Loucy (cell line): ENCODE measurements at regions not wholly inside any gene's neighbourhood (a gene's known extent, or its start where the extent isn't known, plus 50 kb on each side); places are given as distances from the start of the nearest gene placed in this dataset.

ENCODE experiments used
- H2AFZ ChIP-seq: fragments of 200-600 bp; sonication (generic); 2 replicates; pipeline ENCODE4 v1.6.0; 2016; ENCODE audit warnings: antibody characterized with exemption, mild to moderate bottlenecking, low read length, moderate library complexity
- H3F3A ChIP-seq: fragments of 200-600 bp; 2 replicates; pipeline ENCODE4 v1.6.0; 2016; ENCODE audit warnings: antibody characterized with exemption, low read depth, mild to moderate bottlenecking
- H3K27me3 ChIP-seq: fragments of 200-600 bp; sonication (generic); 2 replicates; pipeline ENCODE4 v1.6.1; 2014; ENCODE audit warnings: low read length, mild to moderate bottlenecking; ENCODE audit not compliant: insufficient read depth, poor library complexity, severe bottlenecking
- H3K36me3 ChIP-seq: fragments of 200-600 bp; sonication (generic); 2 replicates; pipeline ENCODE4 v1.6.1; 2016; ENCODE audit warnings: low read length; ENCODE audit not compliant: insufficient read depth
- H3K4me1 ChIP-seq: fragments of 200-600 bp; sonication (generic); 2 replicates; pipeline ENCODE4 v1.5.1; 2014; ENCODE audit warnings: low read length, mild to moderate bottlenecking; ENCODE audit not compliant: insufficient read depth, poor library complexity, severe bottlenecking
- H3K4me2 ChIP-seq: fragments of 200-600 bp; sonication (generic); 2 replicates; pipeline ENCODE4 v1.6.0; 2014; ENCODE audit warnings: antibody characterized with exemption, low read length, low read depth, mild to moderate bottlenecking; ENCODE audit not compliant: poor library complexity, severe bottlenecking
- H3K4me3 ChIP-seq: fragments of 200-600 bp; sonication (generic); 2 replicates; pipeline ENCODE4 v1.5.1; 2014; ENCODE audit warnings: low read length, mild to moderate bottlenecking, mixed read lengths; ENCODE audit not compliant: poor library complexity, severe bottlenecking
- H3K79me2 ChIP-seq: fragments of 200-600 bp; sonication (generic); 2 replicates; pipeline ENCODE4 v1.6.1; 2014; ENCODE audit warnings: low read length; ENCODE audit not compliant: insufficient read depth
- H3K9ac ChIP-seq: fragments of 200-600 bp; sonication (generic); 2 replicates; pipeline ENCODE4 v1.6.0; 2014; ENCODE audit warnings: mild to moderate bottlenecking, low read depth, low read length, moderate library complexity; ENCODE audit not compliant: poor library complexity, severe bottlenecking
- H3K9me2 ChIP-seq: fragments of 200-600 bp; sonication (generic); replicated peaks from 2 replicates; pipeline ENCODE4 v1.6.1; 2016; ENCODE audit warnings: low read depth, low read length, mixed read lengths
- H3K9me3 ChIP-seq: fragments of 200-600 bp; sonication (generic); 2 replicates; pipeline ENCODE4 v1.6.1; 2014; ENCODE audit warnings: mild to moderate bottlenecking, antibody characterized with exemption, low read length, low read depth; ENCODE audit not compliant: insufficient read depth
- H4K20me1 ChIP-seq: fragments of 200-600 bp; sonication (generic); 2 replicates; pipeline ENCODE4 v1.6.0; 2014; ENCODE audit warnings: antibody characterized with exemption, low read length, mild to moderate bottlenecking; ENCODE audit not compliant: insufficient read depth, poor library complexity, severe bottlenecking
- EZH2phosphoT487 ChIP-seq: fragments of 200-600 bp; IDR thresholded peaks from 2 replicates; pipeline ENCODE4 v1.6.1; 2018; ENCODE audit warnings: antibody characterized with exemption, mild to moderate bottlenecking, moderate library complexity, borderline replicate concordance
- TF ChIP-seq, protein P1 (sequence below): fragments of 200-600 bp; sonication (generic); conservative IDR thresholded peaks from 2 replicates; pipeline ENCODE4 v1.5.1; 2014; ENCODE audit warnings: mild to moderate bottlenecking, antibody characterized with exemption, low read length

DNA sequence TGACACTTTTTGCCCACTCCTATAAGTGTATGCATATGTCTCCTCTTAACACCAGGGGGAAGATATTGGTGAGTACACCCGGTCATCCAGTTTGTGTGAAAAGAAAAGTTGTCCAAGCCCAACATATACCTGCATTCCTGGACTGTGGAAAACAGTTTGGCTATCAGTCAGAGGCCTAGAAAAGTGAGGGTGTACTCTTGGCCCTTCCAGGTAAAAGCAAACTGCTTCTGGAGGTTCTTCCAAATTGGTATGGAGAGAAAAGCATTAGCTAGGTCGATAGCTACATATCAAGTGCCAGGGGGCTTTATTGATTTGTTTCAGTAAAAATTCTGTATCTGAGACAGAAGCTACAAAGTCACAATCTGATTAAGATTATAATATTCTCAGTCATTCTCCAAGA is 144.0 kb downstream of the SPTSSA start:
- no peaks in the 10 kb centered on the region for H4K20me1 ChIP-seq
- no peak overlapping the region for H3K9ac ChIP-seq
- no peak for TF ChIP-seq EZH2phosphoT487
- TF ChIP-seq, protein P1, sequence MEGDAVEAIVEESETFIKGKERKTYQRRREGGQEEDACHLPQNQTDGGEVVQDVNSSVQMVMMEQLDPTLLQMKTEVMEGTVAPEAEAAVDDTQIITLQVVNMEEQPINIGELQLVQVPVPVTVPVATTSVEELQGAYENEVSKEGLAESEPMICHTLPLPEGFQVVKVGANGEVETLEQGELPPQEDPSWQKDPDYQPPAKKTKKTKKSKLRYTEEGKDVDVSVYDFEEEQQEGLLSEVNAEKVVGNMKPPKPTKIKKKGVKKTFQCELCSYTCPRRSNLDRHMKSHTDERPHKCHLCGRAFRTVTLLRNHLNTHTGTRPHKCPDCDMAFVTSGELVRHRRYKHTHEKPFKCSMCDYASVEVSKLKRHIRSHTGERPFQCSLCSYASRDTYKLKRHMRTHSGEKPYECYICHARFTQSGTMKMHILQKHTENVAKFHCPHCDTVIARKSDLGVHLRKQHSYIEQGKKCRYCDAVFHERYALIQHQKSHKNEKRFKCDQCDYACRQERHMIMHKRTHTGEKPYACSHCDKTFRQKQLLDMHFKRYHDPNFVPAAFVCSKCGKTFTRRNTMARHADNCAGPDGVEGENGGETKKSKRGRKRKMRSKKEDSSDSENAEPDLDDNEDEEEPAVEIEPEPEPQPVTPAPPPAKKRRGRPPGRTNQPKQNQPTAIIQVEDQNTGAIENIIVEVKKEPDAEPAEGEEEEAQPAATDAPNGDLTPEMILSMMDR: no peak
- H3K4me2 ChIP-seq: no peak overlapping the region
- H3F3A ChIP-seq: no peaks in the 10 kb centered on the region
- no peaks in the 10 kb centered on the region for H3K27me3 ChIP-seq
- H3K36me3 ChIP-seq: no peaks in the 10 kb centered on the region
- H3K4me1 ChIP-seq: no peaks in the 10 kb centered on the region
- H2AFZ ChIP-seq: no peak overlapping the region
- H3K9me2 ChIP-seq: no peaks in the 10 kb centered on the region
- no peaks in the 10 kb centered on the region for H3K79me2 ChIP-seq
- no peak overlapping the region for H3K4me3 ChIP-seq
- H3K9me3 ChIP-seq: no peaks in the 10 kb centered on the region

DNA sequence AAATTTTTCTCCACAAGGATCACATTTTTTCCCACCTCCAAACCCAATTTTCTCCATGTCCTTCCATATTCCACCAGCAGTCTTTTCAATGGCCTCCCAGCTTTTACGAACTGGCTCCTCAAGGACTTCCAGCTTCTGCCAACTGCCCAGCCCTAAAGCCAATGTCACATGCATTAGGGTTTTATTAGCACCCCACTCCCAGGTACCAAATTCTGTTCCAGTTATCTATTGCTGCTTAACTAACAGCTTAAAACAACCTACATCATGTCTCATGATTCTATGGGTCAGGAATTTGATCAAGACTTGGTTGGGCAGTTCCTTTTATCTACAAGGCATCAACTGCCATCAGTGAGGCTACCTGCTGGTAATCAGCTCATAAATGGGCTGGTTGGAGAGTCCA is 151.3 kb downstream of the SPTSSA start:
- no peaks in the 10 kb centered on the region for H3K9me2 ChIP-seq
- no peaks in the 10 kb centered on the region for H3K9me3 ChIP-seq
- H3K27me3 ChIP-seq: no peaks in the 10 kb centered on the region
- no peak overlapping the region for H2AFZ ChIP-seq
- H3K36me3 ChIP-seq: no peaks in the 10 kb centered on the region
- H3K4me1 ChIP-seq: no peaks in the 10 kb centered on the region
- no peaks in the 10 kb centered on the region for H3F3A ChIP-seq
- no peak overlapping the region for H3K4me3 ChIP-seq
- H3K4me2 ChIP-seq: no peak overlapping the region
- TF ChIP-seq, protein P1: no peak
- no peaks in the 10 kb centered on the region for H4K20me1 ChIP-seq
- H3K79me2 ChIP-seq: no peaks in the 10 kb centered on the region
- no peak overlapping the region for H3K9ac ChIP-seq

DNA sequence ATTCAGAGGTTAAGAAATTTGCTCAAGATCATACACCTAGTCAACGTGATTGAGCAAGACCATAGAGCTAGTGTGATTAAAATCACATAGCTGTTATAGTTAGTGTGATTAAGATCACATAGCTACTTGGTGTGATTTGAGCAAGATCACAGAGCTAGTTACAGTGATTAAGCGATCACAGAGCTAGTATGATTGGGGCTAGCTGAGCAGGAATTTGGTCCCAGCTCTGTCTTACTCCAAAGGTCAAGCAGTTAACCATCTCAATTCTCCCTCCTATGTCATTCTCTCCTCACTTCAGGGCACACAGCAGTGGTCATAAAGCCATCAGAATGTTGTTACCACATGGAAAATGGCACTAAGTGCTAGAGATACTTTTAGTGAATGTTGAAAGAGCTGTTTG is 158.2 kb downstream of the SPTSSA start:
- Histone ChIP-seq H3K79me2 (no peaks in the 10 kb centered on the region), H3K9ac (no peak overlapping the region), H3K27me3 (no peaks in the 10 kb centered on the region), H3K9me3 (no peaks in the 10 kb centered on the region), H3K36me3 (no peaks in the 10 kb centered on the region), H2AFZ (no peak overlapping the region), H4K20me1 (no peaks in the 10 kb centered on the region), H3K4me3 (no peak overlapping the region), H3F3A (no peaks in the 10 kb centered on the region), H3K4me2 (no peak overlapping the region), H3K9me2 (no peaks in the 10 kb centered on the region), H3K4me1 (no peaks in the 10 kb centered on the region)
- TF ChIP-seq EZH2phosphoT487: no peak
- TF ChIP-seq, protein P1: no peak
